HEK293T (cell line): ENCODE measurements at regions not wholly inside any gene's neighbourhood (a gene's known extent, or its start where the extent isn't known, plus 50 kb on each side); places are given as distances from the start of the nearest gene placed in this dataset.

Experiments used
- ARNT ChIP-seq: fragments of 450-650 bp; IDR thresholded peaks from 2 replicates; pipeline ENCODE4 v1.6.1; 2017; ENCODE audit warnings: mild to moderate bottlenecking
- BHLHE40 ChIP-seq: fragments of 450-650 bp; IDR thresholded peaks from 2 replicates; pipeline ENCODE4 v1.6.1; 2016; ENCODE audit warnings: mild to moderate bottlenecking, moderate library complexity, borderline replicate concordance
- CTBP1 ChIP-seq: fragments of 450-650 bp; IDR thresholded peaks from 2 replicates; pipeline ENCODE4 v1.6.1; 2016; ENCODE audit warnings: borderline replicate concordance
- FOXA1 ChIP-seq: fragments of 450-650 bp; IDR thresholded peaks from 2 replicates; pipeline ENCODE4 v1.6.1; 2016; ENCODE audit warnings: mild to moderate bottlenecking
- FOXK2 ChIP-seq: fragments of 450-650 bp; IDR thresholded peaks from 2 replicates; pipeline ENCODE4 v1.6.1; 2016; ENCODE audit warnings: mild to moderate bottlenecking
- FOXM1 ChIP-seq: fragments of 450-650 bp; IDR thresholded peaks from 2 replicates; pipeline ENCODE4 v1.6.1; 2017; ENCODE audit warnings: mild to moderate bottlenecking, borderline replicate concordance
- HDGF ChIP-seq: fragments of 450-650 bp; IDR thresholded peaks from 2 replicates; pipeline ENCODE4 v1.6.1; 2017; ENCODE audit warnings: antibody characterized with exemption, borderline replicate concordance
- NFRKB ChIP-seq: fragments of 450-650 bp; IDR thresholded peaks from 2 replicates; pipeline ENCODE4 v1.6.1; 2016; ENCODE audit warnings: mild to moderate bottlenecking, moderate library complexity
- SP1 ChIP-seq: fragments of 450-650 bp; IDR thresholded peaks from 2 replicates; pipeline ENCODE4 v1.6.1; 2017
- SUZ12 ChIP-seq: fragments of 450-650 bp; IDR thresholded peaks from 2 replicates; pipeline ENCODE4 v1.6.1; 2016; ENCODE audit warnings: mild to moderate bottlenecking
- TARDBP ChIP-seq: fragments of 450-650 bp; IDR thresholded peaks from 2 replicates; pipeline ENCODE4 v1.6.1; 2016
- ZNF384 ChIP-seq: fragments of 450-650 bp; IDR thresholded peaks from 2 replicates; pipeline ENCODE4 v1.6.1; 2016

DNA sequence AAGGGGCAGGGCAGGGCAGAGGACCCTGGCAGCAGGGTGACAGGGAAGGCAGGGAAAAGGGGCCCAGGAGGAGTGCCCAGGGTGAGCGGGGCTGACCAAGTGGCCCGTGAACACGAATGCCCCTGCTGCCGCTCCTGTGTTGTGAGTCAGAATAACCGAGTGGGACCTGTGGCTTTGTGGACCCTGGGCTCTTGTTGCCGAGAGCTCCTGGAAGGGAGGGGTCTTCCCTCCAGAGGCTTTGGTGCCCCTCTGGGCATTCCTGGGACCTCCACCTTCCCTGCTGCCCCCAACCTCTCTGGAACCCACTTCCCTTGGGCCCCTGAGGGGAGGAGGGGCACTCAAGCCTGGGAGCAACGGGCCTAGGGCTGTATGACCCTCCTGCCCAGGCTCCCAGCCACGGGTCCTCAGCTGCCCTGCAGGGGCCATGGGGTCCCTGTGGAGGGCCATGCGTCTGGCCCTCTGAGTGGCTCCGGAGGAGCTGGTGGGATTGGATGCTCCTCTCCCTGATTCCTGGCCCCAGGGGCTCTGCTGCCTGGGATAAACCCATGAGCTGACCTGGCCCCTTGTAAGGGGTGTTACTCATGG lies 319.4 kb downstream of the TMEM121 start:
- no peak for TF ChIP-seq HDGF
- no peak for TF ChIP-seq FOXA1
- TF ChIP-seq SUZ12 = no peak
- no peak for TF ChIP-seq FOXK2
- TF ChIP-seq TARDBP = no peak
- no peak for TF ChIP-seq NFRKB
- no peak for TF ChIP-seq SP1
- TF ChIP-seq BHLHE40 = no peak
- no peak for TF ChIP-seq ARNT
- TF ChIP-seq ZNF384 = no peak
- TF ChIP-seq CTBP1 = no peak
- no peak for TF ChIP-seq FOXM1
